ENCODE measurements at regions not wholly inside any gene's neighbourhood (a gene's known extent, or its start where the extent isn't known, plus 50 kb on each side); places are given as distances from the start of the nearest gene placed in this dataset.

DNA sequence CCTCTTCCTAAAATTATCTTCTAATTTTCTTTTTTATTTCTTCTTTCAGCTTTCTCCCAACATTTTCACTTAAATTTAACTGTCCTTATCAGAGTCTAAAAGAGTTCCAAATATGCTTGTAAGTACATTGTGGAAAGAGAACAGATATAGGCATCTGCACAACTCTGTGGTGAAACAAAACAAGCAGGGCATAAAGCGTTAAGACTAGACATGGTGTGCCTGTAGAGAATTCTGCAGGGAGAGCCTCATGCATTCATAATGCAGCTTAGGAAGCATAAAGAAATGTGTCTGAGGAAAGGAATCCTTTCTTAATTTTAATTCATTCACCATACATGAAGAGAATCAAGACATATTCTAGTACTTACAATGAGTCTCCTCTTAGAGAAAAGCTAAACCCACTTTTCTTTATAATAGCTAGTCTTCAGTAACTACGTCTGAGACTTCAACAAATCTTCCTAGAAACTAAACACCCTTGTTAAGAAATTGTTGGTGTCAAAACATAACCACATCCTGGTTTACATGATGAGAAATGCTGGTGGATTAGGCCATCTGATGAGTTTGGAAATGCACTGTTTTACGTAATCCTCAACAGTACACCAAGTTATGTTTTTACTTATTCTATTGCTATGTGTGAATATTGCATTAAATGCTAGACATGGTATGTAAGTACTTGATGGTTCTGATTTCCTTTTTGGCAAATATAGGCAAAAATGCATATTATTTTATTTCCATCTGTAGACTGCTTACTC is 307.8 kb upstream of the GIMD1 start:
- DNase-seq = peak; percentile 84 to 98

DNA sequence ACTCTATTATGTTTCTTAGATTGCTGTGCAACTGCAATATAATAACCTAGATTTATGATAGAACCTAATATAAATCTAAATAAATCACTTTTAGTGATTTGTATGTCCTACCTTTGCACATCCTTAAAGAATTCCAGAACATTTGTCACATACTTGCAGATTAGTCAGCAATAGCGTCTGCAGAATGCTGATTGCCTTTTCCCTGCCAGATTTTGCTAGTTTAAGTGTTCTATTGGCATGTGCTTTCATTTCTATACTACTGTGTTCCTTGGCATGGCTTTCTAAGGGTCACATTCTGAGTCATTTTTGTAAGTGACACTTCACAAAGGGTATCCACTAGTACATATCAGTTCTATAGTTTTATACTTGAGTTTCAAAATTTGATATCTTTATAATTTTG is 303.1 kb upstream of the GIMD1 start:
- no peak for DNase-seq

DNA sequence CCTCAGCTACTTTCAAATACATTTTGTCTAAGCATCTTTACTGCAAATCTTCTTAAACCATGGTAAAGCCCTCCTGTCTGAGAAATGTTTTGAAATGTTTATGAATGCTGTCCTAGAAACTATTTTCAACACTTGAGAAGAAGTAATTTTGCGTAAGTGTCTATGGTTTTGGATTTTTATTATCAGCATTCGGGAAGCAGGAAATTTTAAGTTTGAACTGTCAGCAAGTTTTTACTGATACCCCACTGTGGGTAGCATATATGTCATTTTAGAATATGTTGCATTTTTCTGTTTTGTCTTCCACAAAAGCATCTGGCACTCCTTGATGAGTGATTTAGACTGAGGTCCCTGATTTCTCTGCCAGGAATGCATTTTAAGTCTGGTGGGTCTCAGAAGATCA is 302.4 kb upstream of the GIMD1 start:
- DNase-seq = no peak

DNA sequence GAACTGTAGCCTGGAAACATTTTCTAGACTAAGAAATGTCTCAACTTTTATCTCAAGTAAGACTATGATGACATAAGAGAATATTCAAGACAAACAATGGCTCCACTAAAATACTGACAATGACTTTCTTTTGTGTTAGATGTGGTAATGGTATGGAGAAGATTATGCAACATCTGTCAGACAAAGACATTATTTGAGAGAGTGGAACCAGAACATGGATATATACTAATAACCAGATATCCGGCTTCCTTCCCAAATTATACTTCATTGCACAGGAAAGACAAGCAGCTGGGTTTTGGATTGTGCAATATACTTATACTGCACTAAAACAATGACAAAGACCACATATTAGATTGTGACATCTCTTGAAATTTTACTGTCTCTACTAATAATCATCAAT is 290.8 kb upstream of the GIMD1 start:
- peak; percentile 2 to 72 for DNase-seq

DNA sequence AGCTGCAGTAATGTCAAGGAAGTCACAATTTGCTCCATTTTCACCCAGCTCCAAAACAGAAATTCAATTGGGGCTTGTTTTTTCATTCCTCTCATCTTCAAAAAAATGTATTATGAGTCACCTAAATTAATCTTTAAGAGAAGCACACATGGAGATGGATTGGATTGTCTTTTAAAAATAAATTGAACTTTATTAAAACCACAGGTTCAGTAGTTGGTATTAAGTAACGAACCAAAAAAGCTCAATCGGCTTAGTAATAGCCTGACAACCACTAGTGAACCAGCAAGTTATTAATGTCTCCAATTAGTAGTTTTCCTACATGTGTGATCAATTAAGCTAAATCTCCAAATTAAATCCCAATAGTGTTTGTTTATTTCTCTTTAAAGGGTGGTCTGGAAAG is 283.5 kb upstream of the GIMD1 start:
- DNase-seq = no peak

DNA sequence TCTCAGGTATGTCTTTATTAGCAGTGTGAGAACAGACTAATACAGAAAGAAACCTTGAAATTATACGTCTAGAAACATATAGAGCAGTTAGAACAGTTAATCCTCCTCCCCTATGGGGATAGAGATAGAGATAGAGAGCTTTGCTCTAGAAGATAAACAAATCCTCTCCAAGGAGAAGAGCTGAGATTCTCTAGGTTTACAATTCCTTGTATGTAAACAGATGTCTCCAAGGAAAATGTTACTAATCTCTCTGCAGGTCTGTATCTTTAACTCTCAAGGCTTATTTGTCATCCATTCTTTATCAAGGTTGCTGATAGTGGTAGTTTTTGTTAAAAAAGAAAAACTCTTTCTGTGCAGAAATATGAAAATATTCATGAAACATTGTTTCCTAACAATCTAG is 282.1 kb upstream of the GIMD1 start:
- no peak for DNase-seq

DNA sequence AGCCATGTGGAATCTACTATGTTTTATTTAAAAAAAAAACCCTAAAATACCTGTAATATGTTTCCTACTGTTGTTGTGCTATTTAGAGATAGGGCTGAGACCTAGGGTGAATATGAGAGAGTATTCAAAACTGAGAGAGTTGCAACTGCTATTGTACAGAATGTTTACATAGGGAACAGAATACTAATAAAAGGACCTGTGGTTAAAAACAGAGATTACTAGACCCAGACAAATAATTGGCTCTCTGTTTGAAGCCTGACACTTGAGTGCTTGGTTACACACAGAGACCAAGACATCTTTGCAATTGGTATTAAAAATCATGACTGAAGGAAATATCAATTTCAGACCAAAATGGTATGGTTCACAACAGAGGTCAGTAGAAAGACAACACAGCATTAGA is 278.9 kb upstream of the GIMD1 start:
- no peak for DNase-seq

DNA sequence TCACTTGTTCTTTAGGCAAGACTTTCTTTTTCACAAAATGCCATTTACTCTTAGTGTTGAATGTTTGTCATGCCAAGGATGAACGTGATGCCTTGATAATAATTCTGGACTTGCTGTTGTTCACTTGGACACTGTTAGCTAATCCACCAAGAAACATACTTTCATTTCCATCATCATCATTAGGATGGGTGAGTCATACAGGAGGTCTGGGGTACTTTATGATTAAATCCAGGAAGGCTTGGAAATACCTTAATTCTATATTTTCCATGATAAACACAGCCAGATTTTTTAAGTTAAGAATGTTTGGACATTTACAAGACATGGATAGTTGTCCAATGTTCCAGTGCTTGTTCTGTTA is 260.7 kb upstream of the GIMD1 start:
- DNase-seq = no peak

DNA sequence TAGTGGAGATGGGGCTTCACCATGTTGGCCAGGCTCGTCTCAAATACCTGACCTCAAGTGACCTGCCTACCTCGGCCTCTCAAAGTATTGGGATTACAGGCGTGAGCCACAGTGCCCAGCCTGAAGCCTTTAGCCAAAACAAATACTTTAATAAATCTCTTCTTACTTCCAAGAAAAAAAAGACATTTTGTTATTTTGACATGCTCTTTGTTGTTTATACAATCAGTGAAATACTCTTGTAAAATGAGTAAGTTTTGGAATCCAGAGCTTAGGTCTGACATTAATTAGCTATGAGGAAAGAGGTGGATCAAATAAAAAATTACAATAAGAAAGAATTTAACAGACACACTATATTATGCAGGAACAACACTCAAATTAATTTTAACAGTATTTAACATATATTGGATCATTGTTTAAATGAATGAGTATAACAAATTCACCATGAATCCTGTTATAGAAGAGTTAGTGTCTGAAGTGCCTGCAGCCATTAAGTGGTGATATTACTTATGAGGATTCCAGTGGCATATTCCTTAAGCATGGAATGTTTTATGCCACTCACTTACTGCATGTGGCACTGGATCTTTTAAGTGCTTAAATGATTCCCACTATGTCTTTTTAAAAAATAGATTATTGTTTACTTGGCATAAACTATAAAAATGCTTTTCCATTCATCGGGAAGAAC is 260.1 kb upstream of the GIMD1 start:
- no peak for DNase-seq

DNA sequence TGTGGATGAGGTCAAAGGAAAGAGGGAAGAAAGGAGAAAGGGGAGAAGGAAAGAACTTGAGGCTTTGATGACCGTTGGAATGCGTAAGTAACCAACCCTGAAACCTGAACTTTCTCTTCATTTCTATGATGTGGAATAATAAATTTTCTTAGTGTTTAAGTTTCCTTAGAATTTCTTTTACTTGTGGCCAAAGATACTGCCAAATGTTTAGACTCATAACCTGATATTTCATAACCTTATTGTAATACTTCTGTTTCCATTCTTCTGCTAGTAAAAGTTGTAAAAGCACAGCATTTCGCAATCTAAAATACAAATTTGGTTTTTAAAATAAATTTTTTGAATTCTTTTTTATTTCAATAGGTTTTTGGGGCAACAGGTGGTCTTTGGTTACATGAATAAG is 258.5 kb upstream of the GIMD1 start:
- DNase-seq = no peak

DNA sequence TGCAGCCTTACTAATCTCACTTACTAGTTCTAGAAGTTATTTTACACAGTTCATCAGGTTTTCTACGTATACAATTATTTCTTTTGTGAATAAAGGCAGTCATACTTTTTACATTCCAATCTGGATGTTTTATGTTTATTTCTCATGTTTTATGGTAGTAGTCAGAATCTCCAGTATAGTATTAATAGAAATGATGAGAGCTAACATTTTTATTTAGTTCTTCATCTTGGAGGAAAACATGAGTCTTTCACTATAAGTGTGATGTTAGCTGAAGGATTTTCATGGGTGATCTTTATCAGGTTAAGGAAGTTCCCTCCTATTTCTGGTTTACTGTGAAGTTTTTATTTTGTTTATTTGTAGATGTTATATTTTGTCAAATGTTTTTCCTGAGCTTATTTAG is 256.1 kb upstream of the GIMD1 start:
- DNase-seq = no peak

DNA sequence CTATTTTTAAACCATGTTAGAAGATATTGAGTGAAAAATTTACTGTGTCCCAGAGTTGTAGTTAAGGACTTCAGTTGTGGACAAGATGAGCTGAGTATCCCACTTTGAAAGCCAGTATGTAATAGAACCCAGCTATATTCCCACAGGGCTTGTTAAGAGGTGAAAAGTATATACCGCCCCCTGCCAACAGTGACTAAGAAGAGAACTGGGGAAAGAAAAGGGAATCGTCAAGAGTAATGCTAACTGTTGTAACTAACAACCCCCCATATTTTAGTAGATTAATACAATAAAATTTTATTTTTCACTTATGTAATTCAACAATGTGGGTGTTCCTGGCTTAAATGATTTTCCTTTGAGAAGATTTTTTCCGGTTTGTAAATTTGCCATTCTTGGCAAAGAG is 250.4 kb upstream of the GIMD1 start:
- DNase-seq = no peak

DNA sequence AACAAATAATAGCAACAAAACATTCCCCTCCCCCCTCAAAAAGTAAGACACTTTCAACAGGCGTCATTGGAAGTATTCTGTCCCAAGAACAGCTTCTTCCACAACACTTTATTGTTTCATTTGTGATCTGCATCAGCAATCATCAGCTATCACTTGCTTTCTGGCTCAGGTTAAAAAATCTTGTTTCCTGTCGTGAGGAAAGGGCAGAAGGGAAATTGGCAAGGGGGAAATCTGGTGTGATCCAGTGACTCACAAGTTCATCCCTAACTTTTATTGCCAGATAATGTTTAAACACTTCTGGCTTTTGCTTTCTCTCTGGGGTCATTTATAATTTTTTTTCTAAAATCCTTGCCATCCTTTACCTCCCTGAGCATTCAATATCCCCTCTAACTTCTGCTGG is 247.4 kb upstream of the GIMD1 start:
- no peak for DNase-seq

DNA sequence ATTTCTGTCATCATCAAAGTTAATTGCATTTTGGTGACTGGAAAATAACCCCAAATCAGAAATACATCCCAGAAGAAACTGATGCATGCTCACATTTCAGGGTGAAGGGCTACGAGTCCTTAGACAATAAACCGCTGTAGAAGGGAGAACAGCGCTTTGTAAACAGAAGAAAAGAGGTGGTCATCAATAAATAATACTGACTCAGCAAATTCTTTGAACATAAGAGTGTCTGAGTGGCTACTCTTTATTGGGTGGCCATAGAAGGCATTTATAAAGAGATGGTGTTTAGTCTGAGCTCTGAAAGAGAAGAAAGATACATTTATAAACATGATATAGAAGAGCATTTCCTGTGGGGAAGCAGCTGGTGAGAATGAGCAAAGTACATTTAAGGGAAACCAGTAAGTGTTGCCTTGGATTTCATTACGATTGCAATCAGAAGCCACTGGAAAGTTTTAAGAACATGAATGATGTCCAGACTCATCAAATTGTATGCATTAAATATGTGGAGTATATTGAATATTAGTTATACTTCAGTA is 246.9 kb upstream of the GIMD1 start:
- DNase-seq = no peak

DNA sequence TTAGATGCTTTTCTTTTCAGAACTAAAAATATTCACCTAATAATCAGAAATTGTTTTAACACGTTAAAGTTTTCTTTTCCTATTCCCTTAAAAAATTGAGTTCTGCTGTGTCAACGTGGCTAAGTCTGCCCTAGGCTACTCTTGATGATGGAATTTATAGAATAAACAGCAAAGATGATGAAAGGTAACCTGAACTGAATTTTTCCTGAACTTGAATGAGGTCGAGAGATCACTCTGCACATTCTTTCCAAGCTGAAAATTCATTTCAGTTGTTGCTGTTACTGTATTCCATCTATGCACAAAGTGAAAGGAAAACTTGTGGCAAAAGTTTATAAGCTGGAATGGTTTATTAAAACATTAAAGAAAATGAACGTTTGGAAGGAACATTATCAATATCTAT is 245.9 kb upstream of the GIMD1 start:
- DNase-seq = no peak

DNA sequence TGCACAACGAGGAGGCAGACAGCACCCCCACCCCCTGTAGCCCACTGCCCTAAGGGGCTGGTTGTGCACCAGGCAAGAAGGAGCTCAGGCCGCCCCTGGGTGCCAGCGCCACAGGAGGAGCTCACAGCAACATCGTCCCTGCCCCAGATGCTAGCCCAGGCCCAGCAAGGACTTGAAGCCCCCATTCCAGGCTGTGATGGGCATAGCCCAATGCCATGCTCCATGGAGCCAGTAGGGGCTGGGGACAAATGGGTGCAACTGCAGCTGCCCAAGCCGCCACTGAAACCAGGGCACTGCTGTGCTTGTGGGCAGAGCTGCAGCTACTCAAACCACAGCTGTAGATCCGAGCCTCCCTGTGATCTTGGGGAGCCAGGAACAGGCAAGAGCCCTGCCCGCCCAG is 241.3 kb upstream of the GIMD1 start:
- no peak for DNase-seq

DNA sequence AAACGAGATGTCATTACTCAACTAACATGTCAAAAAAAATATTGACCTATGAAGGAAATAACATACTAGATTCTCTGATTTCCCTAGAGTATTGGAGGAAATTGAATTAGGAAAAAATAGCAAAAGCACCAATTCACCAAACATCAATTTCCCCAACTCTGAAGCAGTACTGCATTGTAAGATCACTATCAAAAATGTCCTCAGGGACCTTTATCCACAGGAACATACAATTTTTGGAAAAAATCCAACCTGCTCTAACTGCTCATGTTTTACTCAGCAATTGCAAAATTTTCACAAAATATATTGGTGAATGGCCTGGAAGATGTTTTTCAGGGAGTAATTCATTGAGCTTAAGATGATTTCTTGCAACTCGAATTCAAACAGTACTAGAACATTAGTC is 239.0 kb upstream of the GIMD1 start:
- DNase-seq = no peak

DNA sequence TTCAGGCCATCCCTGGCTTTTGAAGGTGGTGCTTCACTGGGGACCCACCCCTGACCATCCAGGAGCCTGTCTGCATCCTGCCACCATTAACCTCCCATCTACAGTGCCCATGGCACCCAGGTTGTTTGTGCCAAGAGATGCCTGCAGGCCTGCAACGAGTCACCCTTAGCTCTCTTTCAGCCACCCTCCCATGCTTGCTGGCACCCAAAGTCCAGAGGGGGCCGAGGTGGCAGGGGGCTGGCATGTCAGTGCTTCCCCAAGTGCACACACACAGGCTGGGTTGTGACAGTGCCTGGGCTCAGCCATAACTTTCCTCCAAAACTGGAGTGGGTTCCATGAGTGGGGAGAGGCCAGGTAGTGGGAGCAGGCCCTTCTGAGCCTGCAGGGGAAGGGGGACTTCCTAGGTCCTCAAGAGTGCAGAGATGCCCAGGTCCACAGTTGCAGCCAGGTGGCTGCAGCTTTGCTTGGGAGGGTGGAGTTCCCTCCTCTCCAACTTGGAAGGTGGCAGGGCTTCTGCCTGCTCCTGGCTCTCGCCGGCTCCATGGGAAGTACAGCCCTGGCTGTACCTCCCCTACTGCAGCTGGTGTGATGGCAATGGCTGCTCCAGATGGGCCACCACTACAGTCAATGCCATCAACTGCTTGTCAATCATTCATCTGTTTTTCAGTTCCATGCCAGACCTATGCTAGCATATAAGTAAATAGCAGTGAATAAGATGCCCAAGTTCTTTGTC is 235.9 kb upstream of the GIMD1 start:
- no peak for DNase-seq

DNA sequence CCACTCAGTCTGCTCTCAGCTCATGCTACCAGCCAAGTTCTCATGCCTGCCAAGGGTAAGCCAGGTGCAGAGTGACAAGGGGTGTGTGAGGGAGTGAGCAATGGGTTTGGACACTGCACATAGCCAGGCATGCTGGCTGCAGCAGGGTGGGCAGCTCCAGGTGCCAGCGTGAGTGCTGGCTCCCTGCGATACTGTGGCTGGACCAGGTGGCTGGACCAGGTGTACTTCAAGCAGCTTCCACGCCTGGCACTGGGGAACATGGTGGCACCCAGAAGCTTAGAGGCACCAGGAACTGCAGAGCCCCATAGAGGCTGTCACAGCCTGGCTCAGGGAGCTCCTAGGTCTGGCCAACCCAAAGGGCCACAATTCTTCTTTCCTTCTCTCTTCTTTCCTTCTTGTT is 234.9 kb upstream of the GIMD1 start:
- no peak for DNase-seq

DNA sequence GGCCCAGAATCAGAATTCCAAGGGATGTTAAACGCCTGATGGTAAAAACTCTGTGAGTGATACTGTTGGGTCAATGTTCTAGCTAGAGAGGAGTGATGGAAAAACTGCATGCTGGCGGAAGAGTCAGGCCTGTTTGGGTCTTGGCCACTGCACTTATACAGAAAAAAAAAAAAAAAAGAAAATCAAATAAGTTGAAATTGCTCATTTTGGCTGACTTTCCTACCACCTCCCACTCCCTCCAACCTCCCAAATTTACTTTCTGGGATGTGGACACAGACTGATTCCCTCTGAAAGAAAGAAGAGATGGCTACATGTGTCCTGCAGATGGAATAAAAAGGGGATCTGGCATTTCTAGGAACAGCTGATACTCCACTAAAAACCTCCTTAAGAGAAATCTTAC is 234.1 kb upstream of the GIMD1 start:
- no peak for DNase-seq

DNA sequence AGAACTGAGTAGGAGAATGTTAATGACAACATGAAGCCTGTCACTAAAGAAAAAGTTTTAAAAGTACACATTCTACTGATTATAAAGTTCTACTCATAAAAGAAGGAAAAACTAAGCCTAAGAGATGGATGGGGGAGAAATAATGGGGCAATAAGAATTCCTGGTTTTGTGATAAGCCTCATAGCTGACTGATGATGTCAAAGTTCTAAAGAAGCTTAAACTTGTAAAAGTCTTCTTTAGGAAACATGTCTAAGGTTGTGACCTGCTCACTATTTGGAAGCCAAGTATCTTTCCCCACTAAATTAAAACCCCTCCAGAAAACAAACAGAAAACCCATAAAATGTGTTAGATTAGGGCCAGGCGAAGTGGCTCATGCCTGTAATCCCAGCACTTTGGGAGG is 232.9 kb upstream of the GIMD1 start:
- no peak for DNase-seq

DNA sequence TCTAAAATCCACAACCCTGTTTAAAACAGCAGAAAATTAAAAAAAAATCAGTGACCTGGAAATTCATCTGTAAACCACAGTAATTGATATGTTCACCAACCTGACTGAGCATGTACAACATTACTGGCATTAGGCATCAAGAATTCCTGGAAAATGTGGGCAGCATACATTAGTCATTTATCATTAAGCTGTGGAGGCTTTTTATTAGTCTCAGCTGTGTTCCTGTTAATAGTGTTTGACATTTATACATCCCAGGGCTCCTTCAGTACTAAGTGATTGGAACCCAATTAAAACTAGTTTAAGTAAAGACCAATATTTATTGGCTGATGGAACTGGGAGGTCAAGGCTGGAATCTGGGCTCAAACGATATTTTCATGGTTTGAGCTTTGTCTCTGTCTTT is 227.3 kb upstream of the GIMD1 start:
- no peak for DNase-seq

DNA sequence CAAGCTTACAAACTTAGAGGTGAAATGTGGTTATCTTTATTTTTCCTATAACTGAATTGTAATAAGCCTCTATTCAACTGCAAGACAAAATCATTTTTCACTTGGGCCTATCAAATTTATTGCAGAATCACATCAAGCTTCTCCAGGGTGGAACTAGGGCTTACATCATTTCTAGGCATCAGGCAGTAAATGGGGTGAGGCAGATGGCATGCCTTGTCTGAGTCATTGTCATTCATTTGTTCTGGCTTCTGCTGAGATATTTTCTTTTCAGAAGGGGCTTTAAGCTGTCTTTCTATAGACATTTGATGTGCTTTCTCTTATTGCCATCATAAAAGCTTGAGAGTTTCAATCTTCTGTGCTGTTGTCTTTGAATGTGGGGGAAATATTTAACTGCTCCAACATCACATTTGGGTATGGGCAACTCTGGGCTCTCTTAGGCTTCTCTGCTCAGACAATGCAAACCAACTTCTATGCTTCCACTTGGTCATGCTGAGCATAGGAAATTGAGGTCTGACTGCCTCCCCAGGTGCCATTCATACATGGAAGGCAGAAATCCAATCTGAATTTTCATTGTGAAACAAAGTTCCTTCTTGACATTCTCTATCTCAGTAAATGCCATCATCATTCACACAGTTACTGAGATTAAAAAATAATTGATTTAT is 225.8 kb upstream of the GIMD1 start:
- DNase-seq = no peak

All from inflammatory macrophage (primary cell).